GM19328 (cell line): ENCODE measurements at regions not wholly inside any gene's neighbourhood (a gene's known extent, or its start where the extent isn't known, plus 50 kb on each side); places are given as distances from the start of the nearest gene placed in this dataset.

Experiments
- ATAC-seq: cut with Tn5 transposase; IDR thresholded peaks from one replicate; pipeline ENCODE4 v1.9.1; 2021; ENCODE audit warnings: mild to moderate bottlenecking, moderate library complexity; ENCODE audit not compliant: unreplicated experiment

DNA sequence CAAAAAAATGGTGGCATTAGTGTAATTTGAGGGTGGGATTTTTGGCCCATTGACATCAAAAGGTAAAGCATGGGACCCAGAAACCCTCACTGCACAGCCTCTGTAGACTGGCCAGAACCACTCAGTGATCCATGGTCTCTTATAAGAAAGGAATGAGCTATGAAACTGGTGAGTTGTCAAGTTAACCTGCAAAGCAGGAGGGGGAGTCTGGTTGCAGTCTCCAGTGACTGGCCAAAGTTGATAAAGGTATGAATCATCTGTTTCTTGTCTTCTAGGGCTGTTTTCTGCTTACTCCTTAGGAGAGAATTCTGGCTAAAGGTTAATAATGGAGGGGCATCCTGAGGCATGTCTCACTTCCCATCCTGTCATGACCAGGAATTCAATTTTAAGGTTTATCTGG is 325.2 kb downstream of the TLR4 start:
- ATAC-seq, result no peak

DNA sequence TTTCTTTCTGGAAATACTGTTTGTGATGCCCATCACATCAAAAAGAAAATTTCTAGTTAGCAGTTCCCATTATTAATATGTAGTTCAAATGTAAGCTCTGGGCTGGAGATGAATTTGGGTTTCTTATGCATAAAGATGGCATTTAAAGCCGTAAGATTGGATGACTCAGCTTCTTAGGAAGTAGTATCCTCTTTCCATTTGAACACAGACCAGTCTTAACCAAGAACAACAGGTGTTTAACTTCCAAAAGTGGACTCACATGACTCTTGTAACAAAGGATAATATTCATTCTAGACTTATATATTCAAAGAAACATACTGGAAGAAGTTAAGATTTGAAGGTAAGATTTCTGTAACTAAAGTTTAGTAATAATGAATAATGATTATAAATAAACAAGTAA is 330.5 kb downstream of the TLR4 start:
- no peak for ATAC-seq

DNA sequence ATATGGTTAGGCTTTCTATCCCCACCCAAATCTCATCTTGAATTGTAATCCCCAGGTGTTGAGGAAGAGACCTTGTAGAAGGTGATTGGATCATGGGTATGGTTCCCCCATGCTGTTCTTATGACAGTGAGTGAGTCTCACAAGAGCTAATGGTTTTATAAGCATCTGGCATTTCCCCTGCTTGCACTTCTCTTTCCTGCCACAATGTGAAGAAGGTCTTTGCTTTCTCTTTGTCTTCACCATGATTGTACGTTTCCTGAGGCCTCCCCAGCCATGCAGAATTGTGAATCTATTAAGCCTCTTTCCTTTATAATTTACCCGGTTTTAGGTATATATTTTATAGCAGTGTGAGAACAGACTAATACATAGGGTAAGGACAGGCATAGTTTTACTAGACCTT is 334.5 kb downstream of the TLR4 start:
- ATAC-seq, result no peak

DNA sequence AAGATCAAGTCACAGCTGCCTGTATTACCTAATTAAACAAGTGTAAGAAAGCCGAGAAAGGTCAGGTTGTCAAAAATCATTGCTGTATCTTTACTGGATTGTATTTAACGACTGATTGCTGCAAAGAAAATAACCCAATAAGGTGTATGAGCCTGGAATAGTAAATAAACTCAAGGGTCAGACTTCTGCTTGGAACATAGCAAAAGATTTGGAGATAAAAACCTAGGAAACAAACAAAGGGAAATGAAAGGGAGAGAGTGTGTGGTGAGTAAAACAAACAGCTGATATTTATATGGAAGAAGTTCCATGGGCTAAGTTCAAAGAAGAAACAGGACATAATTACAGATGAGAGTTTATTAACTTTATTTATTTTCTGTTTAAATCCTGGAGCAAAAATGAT is 354.0 kb downstream of the TLR4 start:
- ATAC-seq, result no peak

DNA sequence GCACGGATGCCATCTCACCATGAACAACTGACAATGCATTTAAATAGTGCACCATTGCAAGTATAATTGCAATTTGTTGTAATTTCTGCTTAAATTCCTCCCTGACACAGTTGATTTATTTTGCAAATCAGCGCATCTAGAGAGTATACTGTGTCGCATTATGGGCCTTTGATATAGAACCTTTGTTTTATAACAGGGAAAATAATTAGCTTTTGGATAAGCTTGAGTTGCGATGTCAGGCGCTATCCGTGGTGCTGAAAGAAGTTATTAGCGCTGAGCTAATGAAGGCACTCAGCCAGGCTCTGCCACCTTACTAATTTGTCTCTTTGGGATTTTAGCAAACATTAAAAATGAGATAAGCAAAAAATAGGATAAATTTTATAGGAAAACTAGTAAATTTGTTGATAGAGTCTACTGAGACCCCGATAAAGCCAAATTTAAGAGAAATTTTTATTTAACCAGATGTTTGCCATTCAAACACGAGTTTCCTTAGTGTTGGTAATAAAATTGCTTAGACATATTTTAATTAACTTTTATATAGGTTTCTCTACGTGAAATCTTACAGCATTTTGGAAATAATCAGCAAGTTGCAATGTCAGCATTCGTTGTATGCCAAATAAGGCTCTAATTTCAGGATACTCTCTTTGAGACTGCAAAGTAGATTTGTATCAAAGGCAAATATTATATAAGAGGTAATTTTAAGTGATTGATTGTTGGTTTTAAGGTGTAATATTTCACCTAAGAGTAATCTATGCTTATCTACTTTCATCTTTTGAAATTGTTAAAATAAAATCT is 355.5 kb downstream of the TLR4 start:
- no peak for ATAC-seq

DNA sequence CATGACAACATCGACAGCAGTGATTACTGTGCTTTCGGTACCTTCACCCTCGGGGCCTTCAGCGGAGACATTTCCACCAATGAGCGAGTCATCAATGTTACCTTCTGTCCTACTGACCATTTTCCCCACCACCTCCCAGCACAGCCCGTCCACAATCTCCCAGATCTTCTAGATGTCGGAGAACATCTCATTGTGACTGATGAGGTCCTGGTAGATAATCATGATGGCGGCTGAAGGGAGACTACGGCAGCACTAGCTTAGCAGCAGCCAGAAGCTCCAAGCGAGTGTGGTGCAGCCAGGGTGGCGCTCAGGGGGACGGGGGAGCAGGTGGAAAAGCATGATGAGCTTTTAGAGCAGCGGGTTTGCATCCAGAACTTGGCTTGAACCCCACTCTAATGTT is 379.0 kb downstream of the TLR4 start:
- no peak for ATAC-seq

DNA sequence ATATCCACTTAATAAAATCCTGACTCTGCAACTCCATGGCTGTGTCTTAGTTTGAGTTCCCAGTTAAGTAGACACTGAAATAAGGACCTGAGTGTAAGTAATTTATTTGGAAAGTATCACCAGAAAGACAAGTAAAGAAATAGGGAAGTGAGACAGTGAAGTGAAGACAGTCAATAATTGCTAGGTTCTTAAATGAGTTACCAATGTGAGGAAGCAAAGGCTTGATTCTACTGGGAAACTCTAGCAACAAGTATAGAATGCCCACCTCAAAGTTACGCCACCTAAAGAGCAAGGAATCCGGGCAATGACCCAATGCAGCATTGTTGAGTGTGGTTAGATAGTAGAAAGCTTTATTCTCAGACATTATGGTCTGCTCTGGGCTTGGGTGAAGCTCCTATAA is 383.9 kb downstream of the TLR4 start:
- ATAC-seq, result no peak

DNA sequence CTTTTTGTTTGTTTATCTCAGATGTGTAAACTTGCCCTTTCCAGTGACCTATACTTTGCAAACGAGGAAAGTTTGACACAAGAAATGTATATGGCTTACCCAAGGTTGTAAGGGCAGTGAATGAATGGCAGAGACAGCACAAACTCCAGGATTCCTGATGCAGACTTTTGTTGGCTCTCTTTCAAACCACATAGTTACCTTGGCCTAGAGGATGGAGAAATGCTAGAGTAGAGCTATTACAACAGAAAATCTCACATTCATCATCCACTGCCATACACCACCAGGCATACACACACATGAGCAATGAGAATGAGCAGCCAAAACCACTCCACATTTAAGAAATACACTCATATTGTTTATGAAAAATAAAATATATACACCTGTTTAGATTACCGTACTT is 387.0 kb downstream of the TLR4 start:
- no peak for ATAC-seq

DNA sequence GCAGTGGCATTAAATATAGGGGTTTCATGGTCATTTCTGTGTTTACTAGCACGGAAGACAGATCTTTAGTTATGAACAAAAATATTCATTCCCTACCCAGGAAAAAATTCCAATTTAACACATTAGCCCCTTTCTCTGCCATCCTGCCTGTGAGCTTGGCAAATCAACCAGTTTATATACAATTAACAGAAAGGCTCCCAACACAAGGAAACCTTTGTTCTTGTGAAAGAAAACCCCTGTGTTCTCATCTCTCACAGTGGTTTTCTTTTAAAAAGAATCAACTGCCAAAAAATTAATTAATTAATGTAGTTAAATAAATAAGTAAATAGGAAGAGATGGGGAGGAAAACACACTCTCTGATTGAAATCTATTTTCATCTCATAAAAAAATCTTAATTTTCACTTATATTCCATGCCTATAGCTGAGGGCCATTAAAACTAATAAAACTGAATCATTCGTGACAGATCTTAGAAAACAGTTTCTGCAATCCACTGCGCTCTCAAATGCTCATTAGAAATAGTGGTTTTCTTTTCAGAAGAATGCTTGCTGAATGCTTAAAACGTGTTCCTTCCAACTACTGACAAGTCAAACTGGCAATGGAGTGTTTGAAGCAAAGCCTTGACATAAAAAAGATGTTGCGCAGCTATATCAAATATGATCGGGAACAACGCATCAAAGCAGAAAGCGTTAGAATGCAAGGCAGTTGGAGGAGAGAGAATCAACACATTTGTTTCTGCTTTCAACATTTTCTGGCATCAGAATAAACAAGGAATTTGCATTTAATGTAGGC is 387.7 kb downstream of the TLR4 start:
- no peak for ATAC-seq

DNA sequence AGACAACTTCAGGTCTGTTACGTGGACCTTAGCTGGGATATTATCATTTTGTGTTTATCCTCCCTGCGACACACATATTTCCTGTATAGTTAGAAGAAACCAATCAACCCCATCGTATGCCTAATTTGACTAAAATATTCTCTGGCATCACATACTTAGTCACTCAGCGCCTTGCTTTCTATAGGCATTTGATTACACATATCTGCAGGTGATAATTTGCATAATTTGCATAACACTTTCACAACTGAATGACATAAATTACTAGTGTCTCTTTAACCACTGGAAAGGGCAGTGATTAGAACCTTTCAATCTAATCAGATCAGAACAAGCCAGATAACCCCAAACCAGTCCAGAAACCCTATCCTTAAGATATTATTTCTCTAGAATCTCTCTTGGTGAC is 390.2 kb downstream of the TLR4 start:
- ATAC-seq, result no peak

DNA sequence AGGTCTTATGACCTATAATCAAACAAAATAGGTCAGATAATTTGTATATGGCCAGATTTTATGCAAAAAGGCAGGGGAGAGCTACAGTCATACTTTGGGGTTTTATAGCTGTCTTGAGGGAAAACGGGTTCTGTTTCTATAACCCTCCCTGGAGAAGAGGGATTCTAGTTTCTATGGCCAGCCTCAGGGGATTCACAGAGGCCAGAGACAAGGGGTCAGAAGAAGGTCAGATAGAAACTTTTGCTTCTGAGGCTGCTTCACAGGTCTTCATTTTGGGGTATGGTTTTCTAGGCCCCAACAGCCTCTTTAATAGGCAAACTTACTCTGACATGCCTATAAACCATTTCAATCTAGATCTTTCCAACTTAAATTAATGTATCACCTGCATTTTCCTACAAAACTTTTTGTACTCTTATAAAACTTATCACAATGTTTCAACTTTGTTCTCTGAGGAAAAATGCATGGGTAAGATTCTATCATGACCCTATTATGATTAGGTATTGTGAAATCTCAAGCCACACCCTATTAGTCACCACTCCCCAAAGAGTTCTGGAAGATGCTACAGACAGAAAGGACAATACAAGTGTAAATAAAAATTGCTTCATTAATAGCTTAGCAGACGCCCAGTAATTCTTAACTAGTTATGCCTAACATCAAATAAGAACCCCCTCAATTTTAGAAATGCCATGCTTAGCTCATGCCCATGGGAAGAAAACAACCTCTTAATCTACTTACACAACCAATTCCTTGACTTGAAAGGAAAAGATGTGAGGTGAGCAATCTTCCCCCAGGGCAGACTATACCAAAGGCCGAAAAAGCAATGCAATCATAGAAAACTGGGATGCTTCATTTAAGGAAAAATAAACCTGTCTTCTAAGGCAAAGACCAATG is 396.6 kb downstream of the TLR4 start:
- no peak for ATAC-seq

DNA sequence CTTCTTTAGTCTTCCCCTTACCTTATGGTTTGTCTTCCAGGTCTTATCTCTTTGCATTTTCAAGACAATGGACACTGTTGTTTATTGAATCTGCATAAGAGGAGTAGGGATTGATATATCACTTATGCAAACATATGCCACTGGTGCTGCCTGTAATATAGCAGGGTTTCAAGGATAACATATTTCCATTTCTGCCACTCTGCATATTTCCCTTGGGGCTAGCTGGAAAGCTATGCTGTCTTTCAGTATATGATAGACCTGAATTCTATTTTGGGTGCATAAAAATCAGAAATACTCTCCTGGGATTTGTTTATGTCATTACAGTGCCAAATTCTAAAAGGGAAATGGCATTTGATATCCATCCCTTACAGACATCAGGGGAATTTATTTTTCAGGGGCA is 400.2 kb downstream of the TLR4 start:
- no peak for ATAC-seq

DNA sequence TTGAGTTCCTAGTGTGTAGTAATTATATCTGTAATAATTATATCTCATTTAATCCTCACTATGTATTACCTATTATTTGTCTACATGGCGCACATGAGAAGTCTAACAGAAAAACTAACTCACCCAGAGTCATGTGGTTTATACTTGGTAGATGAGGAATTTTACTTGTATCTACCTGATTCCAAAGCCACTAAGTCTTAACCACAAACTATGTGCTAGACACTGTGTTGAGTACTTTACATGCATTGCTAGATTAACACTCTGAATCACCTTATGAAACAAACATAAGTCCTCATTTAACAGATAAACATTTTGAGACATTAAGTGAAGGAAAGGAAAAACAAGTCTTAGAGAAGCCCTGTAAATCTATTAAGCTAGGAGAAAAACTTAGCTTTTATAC is 404.8 kb downstream of the TLR4 start:
- no peak for ATAC-seq

DNA sequence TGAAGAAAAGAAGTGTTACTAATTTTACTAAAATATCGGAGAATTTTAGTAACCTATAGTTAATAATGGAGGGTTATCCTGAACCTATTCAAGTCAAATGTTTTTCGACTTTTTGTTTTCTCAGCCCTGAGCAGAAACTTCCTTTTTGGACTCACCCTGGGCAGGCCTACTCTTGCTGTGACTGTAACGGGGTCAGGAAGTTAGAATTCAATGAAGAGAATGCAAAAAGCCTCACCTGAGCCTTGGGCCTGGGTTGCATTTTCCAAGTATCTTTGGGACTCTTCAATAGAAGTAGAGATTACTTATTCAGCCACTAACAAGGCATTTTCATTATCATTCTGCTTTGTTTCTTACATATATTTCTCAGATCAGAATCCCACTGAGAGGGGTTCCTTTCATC is 405.3 kb downstream of the TLR4 start:
- no peak for ATAC-seq

DNA sequence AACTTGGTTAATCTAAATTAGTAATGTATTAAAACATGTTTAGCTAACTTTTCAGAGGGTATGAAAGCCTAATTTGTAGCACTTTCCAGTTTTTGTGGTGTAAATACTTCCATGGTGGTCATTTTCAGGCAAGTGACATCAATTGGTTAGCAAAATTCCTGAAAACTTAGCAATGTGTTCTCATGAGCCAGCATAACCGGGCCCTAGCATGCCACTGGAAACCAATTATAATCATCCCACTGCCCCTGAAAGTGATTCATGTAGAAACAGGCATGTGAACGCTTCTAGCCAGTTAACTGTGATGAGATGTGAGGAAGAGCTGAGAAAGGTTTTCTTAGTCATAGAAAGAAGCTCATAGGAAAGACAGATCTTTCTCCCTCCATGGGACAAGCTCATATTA is 417.2 kb downstream of the TLR4 start:
- no peak for ATAC-seq

DNA sequence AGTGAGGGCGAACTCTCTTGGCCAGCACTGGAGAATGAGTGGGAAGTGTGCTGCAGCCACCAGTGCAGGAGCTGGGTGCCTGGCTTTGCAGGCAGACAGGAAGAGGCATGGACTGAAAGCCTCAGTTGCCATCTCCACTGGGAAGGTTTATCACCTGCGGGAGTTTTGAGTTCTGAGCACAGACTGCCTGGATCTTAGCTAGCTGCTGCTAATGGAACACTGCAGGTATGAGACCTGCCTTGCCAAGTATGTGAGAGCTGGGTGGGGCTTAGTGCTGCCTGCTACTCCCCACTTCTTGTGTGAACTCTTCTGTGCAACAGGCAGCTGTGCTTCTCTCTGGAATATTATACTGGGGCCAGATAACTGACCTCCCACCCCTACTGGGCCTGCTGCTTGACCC is 424.1 kb downstream of the TLR4 start:
- ATAC-seq, result no peak

DNA sequence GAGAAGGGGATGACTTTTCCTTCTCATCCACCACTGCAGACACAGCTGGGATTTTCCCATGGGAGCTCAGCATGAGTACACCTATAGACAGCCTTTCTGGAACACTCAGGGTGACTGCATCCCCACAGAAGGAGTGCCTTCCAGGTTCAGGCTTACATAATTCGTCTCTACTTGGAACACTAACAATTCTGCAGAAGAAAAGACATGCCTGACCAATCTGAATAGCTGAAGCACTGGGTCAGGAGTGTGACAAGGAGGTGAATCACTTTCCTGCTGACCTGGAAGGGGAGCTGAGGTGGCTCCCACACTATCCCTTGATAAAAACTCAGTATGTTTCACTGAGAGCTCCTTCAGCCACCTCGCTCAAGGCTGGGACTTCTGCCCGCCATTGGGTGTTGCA is 425.3 kb downstream of the TLR4 start:
- ATAC-seq, result no peak

DNA sequence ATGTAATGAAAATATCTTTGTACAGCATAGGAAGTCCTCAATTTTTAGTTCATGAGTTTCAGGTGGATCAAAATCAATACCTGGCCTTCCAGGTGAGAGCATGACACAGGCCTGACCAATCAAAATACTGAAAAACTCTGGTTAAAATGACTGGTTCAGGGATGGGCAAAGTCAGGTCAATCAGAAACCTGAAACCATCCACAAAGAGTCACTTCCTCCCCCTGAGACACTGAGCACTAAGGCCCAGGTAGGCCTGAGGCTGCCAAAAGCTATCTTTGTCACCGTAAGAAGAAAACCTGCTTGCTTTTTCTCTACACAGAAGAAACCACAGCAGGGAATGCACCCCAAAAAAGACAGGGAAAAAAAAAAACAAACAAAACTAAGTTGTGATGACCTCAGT is 444.8 kb downstream of the TLR4 start:
- ATAC-seq, result no peak

DNA sequence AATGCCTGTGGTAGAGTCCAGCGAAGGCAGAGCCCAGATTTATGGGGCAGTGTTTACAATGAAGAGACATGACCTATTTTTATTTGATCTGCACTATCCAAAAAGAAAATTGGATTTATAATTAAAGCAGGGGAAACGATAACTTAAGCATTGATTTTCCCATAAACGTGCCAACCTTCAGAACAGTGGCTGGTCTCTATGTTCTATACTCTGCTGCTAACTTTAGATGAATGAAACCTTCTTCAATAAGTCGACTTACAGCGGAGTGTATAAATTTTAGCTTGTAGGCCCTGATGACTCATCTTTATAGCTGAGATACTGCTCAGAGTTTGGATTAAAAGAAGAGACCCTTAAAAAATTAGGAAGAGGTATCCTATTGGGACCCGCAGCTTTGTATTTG is 452.6 kb downstream of the TLR4 start:
- ATAC-seq, result no peak

DNA sequence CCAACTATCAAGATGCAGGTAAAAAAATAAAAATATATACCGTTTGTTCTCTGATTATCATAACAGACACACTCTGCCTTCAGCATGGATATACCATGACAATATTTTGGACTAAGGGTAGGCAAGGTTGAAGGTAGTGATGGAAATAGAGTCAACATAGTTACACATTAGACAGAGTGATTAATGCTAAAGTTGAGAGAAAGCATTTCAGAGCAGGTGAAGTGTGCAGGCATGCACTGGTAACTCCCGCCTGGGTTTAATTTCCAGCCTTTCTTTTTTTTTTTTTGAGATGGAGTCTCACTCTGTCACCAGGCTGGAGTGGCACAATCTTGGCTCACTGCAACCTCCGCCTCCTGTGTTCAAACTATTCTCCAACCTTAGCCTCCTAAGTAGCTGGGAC is 458.5 kb downstream of the TLR4 start:
- ATAC-seq, result no peak

DNA sequence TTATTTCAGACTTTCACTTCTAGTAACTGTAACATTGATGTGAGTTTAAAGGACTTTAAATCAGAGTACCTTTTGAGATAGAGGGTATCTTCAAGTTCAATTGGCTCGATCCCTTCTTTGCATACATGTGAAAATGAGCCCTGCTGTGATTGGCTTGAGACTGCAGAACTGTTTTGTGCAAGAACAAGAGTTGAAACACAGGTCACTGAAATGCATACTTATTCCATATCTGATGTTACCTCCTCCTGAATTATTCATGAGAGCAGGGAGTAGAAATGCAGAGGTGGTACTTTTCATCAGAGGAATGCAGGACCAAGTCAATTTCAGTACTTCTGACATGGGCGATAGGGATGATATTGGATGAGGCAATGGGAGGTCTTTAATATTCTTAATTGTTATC is 459.5 kb downstream of the TLR4 start:
- no peak for ATAC-seq

DNA sequence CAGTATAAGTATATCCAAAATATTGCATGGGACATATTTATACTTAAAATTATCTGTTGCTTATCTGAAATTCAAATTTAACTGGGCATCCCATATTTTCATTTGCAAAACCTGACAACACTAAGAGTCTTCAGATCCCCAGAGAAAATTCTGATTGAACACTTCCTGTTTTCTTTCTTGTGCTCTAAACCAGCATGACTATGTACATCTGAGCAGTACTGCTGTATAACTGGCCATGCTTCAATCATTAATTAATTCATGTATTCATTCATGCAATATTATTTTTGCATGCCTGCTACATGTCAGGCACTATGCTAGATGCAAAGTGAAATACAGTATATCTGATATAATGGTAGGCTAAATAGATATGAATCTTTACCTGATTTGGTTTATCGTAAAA is 461.2 kb downstream of the TLR4 start:
- no peak for ATAC-seq
